ENCODE measurements at regions not wholly inside any gene's neighbourhood (a gene's known extent, or its start where the extent isn't known, plus 50 kb on each side); places are given as distances from the start of the nearest gene placed in this dataset.
"Not testable (repeated sequence)": the region's sequence is repeated elsewhere in the genome, so short reads cannot be mapped to it uniquely, and the experiment has no call there.

DNA sequence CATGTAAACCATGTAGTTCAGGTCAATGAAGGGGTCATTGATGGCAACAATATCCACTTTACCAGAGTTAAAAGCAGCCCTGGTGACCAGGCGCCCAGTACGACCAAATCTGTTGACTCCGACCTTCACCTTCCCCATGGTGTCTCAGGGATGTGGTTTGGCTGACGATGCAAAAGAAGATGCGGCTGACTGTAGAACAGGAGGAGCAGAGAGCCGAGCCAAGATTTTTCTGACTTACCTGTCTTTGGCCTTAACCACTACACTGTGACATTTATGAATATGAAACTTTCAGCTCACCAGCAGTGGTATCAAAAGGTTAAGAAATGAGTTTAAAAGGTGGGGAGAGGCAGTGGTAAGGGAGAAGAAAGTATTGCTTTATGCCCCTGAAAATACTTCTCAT lies 309.8 kb downstream of the BCOR start:
- no peaks in the 10 kb centered on the region for H3K27me3 ChIP-seq (replicated peaks; ENCODE audit: insufficient read depth)
- H3K36me3 ChIP-seq = no peaks in the 10 kb centered on the region
- H3K4me1 ChIP-seq (ENCODE audit: control insufficient read depth in 1 of 2, low read depth in 2 of 2) = no peaks in the 10 kb centered on the region
- no peak overlapping the region for H3K27ac ChIP-seq
- ATAC-seq (ENCODE audit: insufficient number of reproducible peaks, low FRiP score, low read depth) = no peak
- H3K9me3 ChIP-seq = no peaks in the 10 kb centered on the region
- H3K4me3 ChIP-seq = no peak overlapping the region
- DNase-seq (ENCODE audit: low spot score) = no peak
- TF ChIP-seq CTCF (IDR thresholded peaks at IDR 0.05) = no peak

DNA sequence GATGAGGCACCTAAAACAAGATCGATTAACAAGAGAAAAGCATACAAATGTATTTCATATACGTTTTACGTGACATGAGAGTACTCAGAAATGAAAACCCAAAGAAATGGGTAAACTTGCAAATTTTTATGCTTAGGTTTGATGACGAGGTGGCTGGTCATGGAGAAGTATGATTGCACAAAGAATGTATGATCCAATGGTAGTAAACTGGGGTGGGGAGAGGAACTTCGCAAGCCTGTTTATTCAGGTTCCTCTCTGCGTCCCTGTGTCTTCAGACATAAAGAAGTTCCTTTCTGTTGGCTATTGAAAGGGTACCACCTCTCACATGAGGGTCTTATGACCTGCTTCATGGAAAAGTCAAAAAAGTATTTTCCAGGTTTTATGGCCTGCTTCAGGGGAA lies 309.2 kb downstream of the BCOR start:
- no peak for ATAC-seq (ENCODE audit: insufficient number of reproducible peaks, low FRiP score, low read depth)

DNA sequence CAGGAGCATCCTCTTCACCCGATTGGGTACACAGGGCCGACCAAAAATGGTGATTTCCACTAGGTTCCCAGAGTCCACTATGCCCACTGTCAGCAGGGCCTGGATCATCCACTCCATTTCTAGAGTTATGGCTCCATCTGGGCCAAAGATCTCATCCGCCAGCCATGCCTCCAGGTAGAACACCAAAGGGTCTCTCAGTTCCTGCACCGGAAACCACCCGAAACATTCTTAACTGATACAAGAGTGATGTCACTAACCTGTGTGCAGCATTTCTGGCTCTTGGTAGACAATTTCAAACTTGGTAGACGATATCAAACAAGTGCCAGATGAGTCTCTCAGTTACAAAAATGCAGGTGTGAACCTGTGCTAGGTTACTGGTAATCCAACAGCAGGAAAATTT lies 306.1 kb downstream of the BCOR start:
- H3K27me3 ChIP-seq (replicated peaks; ENCODE audit: insufficient read depth) = no peaks in the 10 kb centered on the region
- no peak overlapping the region for H3K4me3 ChIP-seq
- no peaks in the 10 kb centered on the region for H3K9me3 ChIP-seq
- no peak for ATAC-seq (ENCODE audit: insufficient number of reproducible peaks, low FRiP score, low read depth)
- no peaks in the 10 kb centered on the region for H3K36me3 ChIP-seq
- DNase-seq (ENCODE audit: low spot score) = no peak
- H3K27ac ChIP-seq = no peak overlapping the region
- TF ChIP-seq CTCF (IDR thresholded peaks at IDR 0.05) = no peak
- H3K4me1 ChIP-seq (ENCODE audit: control insufficient read depth in 1 of 2, low read depth in 2 of 2) = no peaks in the 10 kb centered on the region

More for the DNA sequence above, 309.2 kb downstream of the BCOR start:
- Histone ChIP-seq H3K27ac (no peak overlapping the region), H3K36me3 (no peaks in the 10 kb centered on the region), H3K27me3 (replicated peaks; ENCODE audit: insufficient read depth) (no peaks in the 10 kb centered on the region), H3K4me1 (ENCODE audit: control insufficient read depth in 1 of 2, low read depth in 2 of 2) (no peaks in the 10 kb centered on the region), H3K4me3 (no peak overlapping the region), H3K9me3 (no peaks in the 10 kb centered on the region)
- no peak for DNase-seq (ENCODE audit: low spot score)
- no peak for TF ChIP-seq CTCF (IDR thresholded peaks at IDR 0.05)

DNA sequence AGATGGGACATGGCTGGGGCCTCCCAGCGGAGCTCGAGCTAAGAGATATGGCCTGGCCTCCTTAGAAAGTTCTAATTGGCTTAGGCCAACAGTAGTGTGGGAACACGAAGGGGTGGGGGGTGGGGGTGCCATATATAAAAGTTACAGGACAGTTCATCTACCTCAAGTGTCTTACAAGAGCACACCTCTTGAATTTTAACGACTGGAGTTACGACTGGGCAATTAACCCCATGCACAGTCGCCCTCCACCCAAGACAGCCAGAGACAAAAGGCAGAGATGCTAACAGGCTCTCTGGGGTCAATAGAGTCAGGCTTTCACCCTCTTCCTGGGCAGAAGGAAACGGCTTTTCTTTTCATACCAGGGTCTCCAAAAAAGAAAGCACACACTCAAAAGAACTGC lies 302.2 kb downstream of the BCOR start:
- no peak for TF ChIP-seq CTCF (IDR thresholded peaks at IDR 0.05)
- ATAC-seq (ENCODE audit: insufficient number of reproducible peaks, low FRiP score, low read depth) (no peak), DNase-seq (ENCODE audit: low spot score) (no peak)
- Histone ChIP-seq H3K4me1 (ENCODE audit: control insufficient read depth in 1 of 2, low read depth in 2 of 2) (no peaks in the 10 kb centered on the region), H3K27me3 (replicated peaks; ENCODE audit: insufficient read depth) (no peaks in the 10 kb centered on the region), H3K27ac (no peak overlapping the region), H3K9me3 (no peaks in the 10 kb centered on the region), H3K4me3 (no peak overlapping the region), H3K36me3 (no peaks in the 10 kb centered on the region)

GRCh38 chrX:39796856-39797255 lies 300.9 kb downstream of the BCOR start:
- no peak overlapping the region for H3K4me3 ChIP-seq
- H3K4me1 ChIP-seq (ENCODE audit: control insufficient read depth in 1 of 2, low read depth in 2 of 2) = no peaks in the 10 kb centered on the region
- no peak for ATAC-seq (ENCODE audit: insufficient number of reproducible peaks, low FRiP score, low read depth)
- H3K9me3 ChIP-seq = no peaks in the 10 kb centered on the region
- no peaks in the 10 kb centered on the region for H3K36me3 ChIP-seq
- no peaks in the 10 kb centered on the region for H3K27me3 ChIP-seq (replicated peaks; ENCODE audit: insufficient read depth)
- no peak for DNase-seq (ENCODE audit: low spot score)
- TF ChIP-seq CTCF (IDR thresholded peaks at IDR 0.05) = no peak
- H3K27ac ChIP-seq = no peak overlapping the region

GRCh38 chrX:39798488-39798887 lies 299.3 kb downstream of the BCOR start:
- H3K9me3 ChIP-seq; DNase-seq (ENCODE audit: low spot score); H3K4me1 ChIP-seq (ENCODE audit: control insufficient read depth in 1 of 2, low read depth in 2 of 2); H3K36me3 ChIP-seq; H3K27me3 ChIP-seq (replicated peaks; ENCODE audit: insufficient read depth); ATAC-seq (ENCODE audit: insufficient number of reproducible peaks, low FRiP score, low read depth); H3K4me3 ChIP-seq; H3K27ac ChIP-seq: not testable (repeated sequence)
